Fibroblast of lung (primary cell): ENCODE measurements at regions not wholly inside any gene's neighbourhood (a gene's known extent, or its start where the extent isn't known, plus 50 kb on each side); places are given as distances from the start of the nearest gene placed in this dataset.

Experiments
- DNase-seq, 2 donors: peaks; one replicate each; pipeline versions ENCODE4 v3.0.0 to v3.0.0-alpha.2; 2010; ENCODE audit warnings: low read depth in 2 of 2
- H2AFZ ChIP-seq: 2 replicates; pipeline ENCODE4 v1.5.1; 2012; ENCODE audit warnings: low read length, control low read depth, inconsistent platforms
- H3K27ac ChIP-seq: 2 replicates; pipeline ENCODE4 v1.5.1; 2011; ENCODE audit warnings: low read length, control low read depth; ENCODE audit not compliant: insufficient read depth
- H3K27me3 ChIP-seq: 2 replicates; pipeline ENCODE4 v1.5.1; 2011; ENCODE audit warnings: mild to moderate bottlenecking, low read length; ENCODE audit not compliant: control insufficient read depth, insufficient read depth
- H3K36me3 ChIP-seq: 2 replicates; pipeline ENCODE4 v1.5.1; 2011; ENCODE audit warnings: low read length; ENCODE audit not compliant: control insufficient read depth, insufficient read depth
- H3K4me1 ChIP-seq: 2 replicates; pipeline ENCODE4 v1.5.1; 2011; ENCODE audit warnings: low read length; ENCODE audit not compliant: control insufficient read depth, insufficient read depth; ENCODE audit errors: extremely low read depth
- H3K4me2 ChIP-seq: 2 replicates; pipeline ENCODE4 v1.5.1; 2011; ENCODE audit warnings: low read length, control low read depth; ENCODE audit not compliant: insufficient read depth; ENCODE audit errors: extremely low read depth
- H3K4me3 ChIP-seq, 4 experiments: fragments of 200-600 bp in 1 of 4; sonication (generic) in 1 of 4; replicated peaks in 1 of 4; 2 replicates each; pipeline ENCODE4 v1.5.1; 2011 to 2016; ENCODE audit warnings: low read length in 4 of 4, low read depth in 3 of 4, mild to moderate bottlenecking in 3 of 4, control low read depth in 2 of 4, inconsistent platforms in 1 of 4, mixed read lengths in 1 of 4; ENCODE audit not compliant: insufficient read depth in 1 of 4; ENCODE audit errors: control extremely low read depth in 1 of 4
- H3K79me2 ChIP-seq: 2 replicates; pipeline ENCODE4 v1.5.1; 2012; ENCODE audit warnings: mild to moderate bottlenecking, low read length, inconsistent platforms; ENCODE audit not compliant: control insufficient read depth, insufficient read depth
- H3K9ac ChIP-seq: 2 replicates; pipeline ENCODE4 v1.5.1; 2011; ENCODE audit warnings: mild to moderate bottlenecking, low read length, control low read depth; ENCODE audit not compliant: insufficient read depth
- H3K9me3 ChIP-seq: 2 replicates; pipeline ENCODE4 v1.5.1; 2012; ENCODE audit warnings: low read depth, low read length; ENCODE audit not compliant: control insufficient read depth, insufficient read depth
- H4K20me1 ChIP-seq: 2 replicates; pipeline ENCODE4 v1.5.1; 2011; ENCODE audit warnings: low read length; ENCODE audit not compliant: control insufficient read depth, insufficient read depth; ENCODE audit errors: extremely low read depth
- CTCF ChIP-seq, 2 donors: IDR thresholded peaks in 1 of 2; conservative IDR thresholded peaks in 1 of 2; 1 replicate in 1 of 2; 2 replicates in 1 of 2; pipeline ENCODE4 v1.5.1; 2011 to 2012; ENCODE audit warnings: low read length in 2 of 2, control low read depth in 1 of 2, inconsistent platforms in 1 of 2, low read depth in 1 of 2, mild to moderate bottlenecking in 1 of 2
- EZH2 ChIP-seq: IDR thresholded peaks from 2 replicates; pipeline ENCODE4 v1.5.1; 2012; ENCODE audit warnings: low read length, control low read depth, mild to moderate bottlenecking; ENCODE audit errors: missing control alignments

- no peak for DNase-seq
- Histone ChIP-seq H3K4me2 (no peak overlapping the region), H2AFZ (no peak overlapping the region), H3K36me3 (no peaks in the 10 kb centered on the region), H3K4me3 (no peak overlapping the region), H3K27ac (no peak overlapping the region), H3K4me1 (no peaks in the 10 kb centered on the region), H3K9ac (no peak overlapping the region), H3K9me3 (no peaks in the 10 kb centered on the region), H3K79me2 (no peaks in the 10 kb centered on the region), H3K27me3 (no peaks in the 10 kb centered on the region), H4K20me1 (no peaks in the 10 kb centered on the region)
- no peak for TF ChIP-seq EZH2
- TF ChIP-seq CTCF (conservative IDR thresholded peaks at IDR 0.05 in 1 of 2, IDR thresholded peaks at IDR 0.05 in 1 of 2; ENCODE audit: low read depth in 1 of 2, low read length in 2 of 2), result no peak
Observed at GRCh38 chr11:60633645-60634044, 65.8 kb upstream of the MS4A8 start.

- Histone ChIP-seq H3K9ac (no peak overlapping the region), H3K4me3 (no peak overlapping the region), H3K36me3 (no peaks in the 10 kb centered on the region), H3K9me3 (no peaks in the 10 kb centered on the region), H3K27ac (no peak overlapping the region), H4K20me1 (no peaks in the 10 kb centered on the region), H3K79me2 (no peaks in the 10 kb centered on the region), H3K27me3 (no peaks in the 10 kb centered on the region), H3K4me2 (no peak overlapping the region), H3K4me1 (no peaks in the 10 kb centered on the region), H2AFZ (no peak overlapping the region)
- TF ChIP-seq CTCF (conservative IDR thresholded peaks at IDR 0.05 in 1 of 2, IDR thresholded peaks at IDR 0.05 in 1 of 2; ENCODE audit: low read depth in 1 of 2, low read length in 2 of 2), result no peak
- no peak for TF ChIP-seq EZH2
- DNase-seq, result no peak
Observed at GRCh38 chr11:60634126-60634525, 65.3 kb upstream of the MS4A8 start.

- Histone ChIP-seq H2AFZ (no peak overlapping the region), H3K27ac (no peak overlapping the region)
- DNase-seq, result no peak
Observed at GRCh38 chr11:60641940-60642339, 57.5 kb upstream of the MS4A8 start.

More at GRCh38 chr11:60641940-60642339, 57.5 kb upstream of the MS4A8 start:
- no peaks in the 10 kb centered on the region for H3K9me3 ChIP-seq
- TF ChIP-seq EZH2, result no peak
- no peak for TF ChIP-seq CTCF (conservative IDR thresholded peaks at IDR 0.05 in 1 of 2, IDR thresholded peaks at IDR 0.05 in 1 of 2; ENCODE audit: low read depth in 1 of 2, low read length in 2 of 2)
- H3K27me3 ChIP-seq, result no peaks in the 10 kb centered on the region
- H4K20me1 ChIP-seq, result no peaks in the 10 kb centered on the region
- no peak overlapping the region for H3K9ac ChIP-seq
- H3K36me3 ChIP-seq, result no peaks in the 10 kb centered on the region
- H3K79me2 ChIP-seq, result no peaks in the 10 kb centered on the region
- H3K4me2 ChIP-seq, result no peak overlapping the region
- no peaks in the 10 kb centered on the region for H3K4me1 ChIP-seq
- no peak overlapping the region for H3K4me3 ChIP-seq
